Chondrocyte (in vitro differentiated cells): ENCODE measurements at regions not wholly inside any gene's neighbourhood (a gene's known extent, or its start where the extent isn't known, plus 50 kb on each side); places are given as distances from the start of the nearest gene placed in this dataset.
"Not testable (repeated sequence)": the region's sequence is repeated elsewhere in the genome, so short reads cannot be mapped to it uniquely, and the experiment has no call there.

Experiments used
- DNase-seq: peaks from one replicate; pipeline ENCODE4 v3.0.0; 2021; ENCODE audit warnings: mixed read lengths, low spot score
- H3K27ac Mint-ChIP-seq: one replicate; pipeline ENCODE4 v1.8.0; 2021; ENCODE audit warnings: mild to moderate bottlenecking, moderate library complexity, mixed read lengths; ENCODE audit not compliant: unreplicated experiment
- H3K27me3 Mint-ChIP-seq: 2 replicates; pipeline ENCODE4 v1.8.0; 2021; ENCODE audit warnings: low read depth, mixed read lengths
- H3K36me3 Mint-ChIP-seq: 2 replicates; pipeline ENCODE4 v1.8.0; 2021; ENCODE audit warnings: low read depth, mixed read lengths
- H3K4me1 Mint-ChIP-seq: 2 replicates; pipeline ENCODE4 v1.8.0; 2021; ENCODE audit warnings: low read depth, mild to moderate bottlenecking, mixed read lengths
- H3K4me3 Mint-ChIP-seq: one replicate; pipeline ENCODE4 v1.8.0; 2021; ENCODE audit warnings: mild to moderate bottlenecking, moderate library complexity, mixed read lengths; ENCODE audit not compliant: unreplicated experiment
- H3K9me3 Mint-ChIP-seq: 2 replicates; pipeline ENCODE4 v1.8.0; 2021; ENCODE audit warnings: low read depth, mixed read lengths
- CTCF ChIP-seq: fragments of 200-600 bp; sonication (generic); IDR thresholded peaks from 2 replicates; pipeline ENCODE4 v1.5.0; 2021; ENCODE audit warnings: antibody characterized with exemption, mild to moderate bottlenecking, moderate library complexity

GRCh38 chr9:24059651-24060050 lies 233.6 kb upstream of the ELAVL2 start:
- Mint-ChIP-seq H3K27me3 (no peaks in the 10 kb centered on the region), H3K27ac (no peak overlapping the region), H3K9me3 (peaks cover 18% of the 10 kb centered on the region), H3K4me3 (no peak overlapping the region), H3K4me1 (no peaks in the 10 kb centered on the region), H3K36me3 (no peaks in the 10 kb centered on the region)
- no peak for TF ChIP-seq CTCF
- DNase-seq: no peak

GRCh38 chr9:24051587-24051986 lies 225.5 kb upstream of the ELAVL2 start:
- no peak for TF ChIP-seq CTCF
- H3K27ac Mint-ChIP-seq: no peak overlapping the region
- DNase-seq: no peak
- no peaks in the 10 kb centered on the region for H3K4me1 Mint-ChIP-seq
- peaks cover 24% of the 10 kb centered on the region for H3K9me3 Mint-ChIP-seq
- no peaks in the 10 kb centered on the region for H3K27me3 Mint-ChIP-seq
- no peak overlapping the region for H3K4me3 Mint-ChIP-seq
- H3K36me3 Mint-ChIP-seq: no peaks in the 10 kb centered on the region

GRCh38 chr9:24050239-24050638 lies 224.2 kb upstream of the ELAVL2 start:
- H3K4me1 Mint-ChIP-seq, H3K27me3 Mint-ChIP-seq, H3K27ac Mint-ChIP-seq, H3K36me3 Mint-ChIP-seq, DNase-seq, H3K4me3 Mint-ChIP-seq: not testable (repeated sequence)
- peaks cover 19% of the 10 kb centered on the region for H3K9me3 Mint-ChIP-seq

GRCh38 chr9:24045150-24045549 lies 219.1 kb upstream of the ELAVL2 start:
- no peaks in the 10 kb centered on the region for H3K36me3 Mint-ChIP-seq
- peaks cover 24% of the 10 kb centered on the region for H3K9me3 Mint-ChIP-seq
- no peaks in the 10 kb centered on the region for H3K4me1 Mint-ChIP-seq
- H3K27me3 Mint-ChIP-seq: no peaks in the 10 kb centered on the region
- TF ChIP-seq CTCF: no peak
- no peak overlapping the region for H3K27ac Mint-ChIP-seq
- no peak for DNase-seq
- no peak overlapping the region for H3K4me3 Mint-ChIP-seq

- DNase-seq: no peak
- Mint-ChIP-seq H3K9me3 (peaks cover 21% of the 10 kb centered on the region), H3K4me1 (no peaks in the 10 kb centered on the region), H3K27ac (no peak overlapping the region), H3K36me3 (no peaks in the 10 kb centered on the region), H3K4me3 (no peak overlapping the region), H3K27me3 (no peaks in the 10 kb centered on the region)
- no peak for TF ChIP-seq CTCF
Measured at GRCh38 chr9:24044576-24044975, 218.5 kb upstream of the ELAVL2 start.

GRCh38 chr9:24041160-24041690 lies 215.2 kb upstream of the ELAVL2 start:
- H3K36me3 Mint-ChIP-seq: no peaks in the 10 kb centered on the region
- peaks cover 11% of the 10 kb centered on the region for H3K9me3 Mint-ChIP-seq
- no peaks in the 10 kb centered on the region for H3K4me1 Mint-ChIP-seq
- H3K27ac Mint-ChIP-seq: no peak overlapping the region
- no peak for TF ChIP-seq CTCF
- H3K27me3 Mint-ChIP-seq: no peaks in the 10 kb centered on the region
- DNase-seq: no peak
- H3K4me3 Mint-ChIP-seq: no peak overlapping the region
